Trophoblast cell (in vitro differentiated cells and primary cell): ENCODE measurements at regions not wholly inside any gene's neighbourhood (a gene's known extent, or its start where the extent isn't known, plus 50 kb on each side); places are given as distances from the start of the nearest gene placed in this dataset.
A peak's percentile ranks its signal among the peaks of the same experiment; 100 is the strongest.

Source experiments
- DNase-seq, 2 donors: peaks; one replicate each; pipeline ENCODE4 v3.0.0-alpha.2; 2016
- H2AFZ ChIP-seq: 2 replicates; pipeline ENCODE4 v1.6.1; 2013; ENCODE audit warnings: low read length, moderate library complexity, mild to moderate bottlenecking; ENCODE audit not compliant: insufficient read depth, poor library complexity
- H2AK5ac ChIP-seq: 2 replicates; pipeline ENCODE4 v1.6.1; 2013; ENCODE audit warnings: mild to moderate bottlenecking, low read length
- H2BK120ac ChIP-seq: 2 replicates; pipeline ENCODE4 v1.6.1; 2013; ENCODE audit warnings: low read length, mild to moderate bottlenecking, moderate library complexity; ENCODE audit not compliant: insufficient read depth, poor library complexity
- H2BK12ac ChIP-seq: 2 replicates; pipeline ENCODE4 v1.6.1; 2013; ENCODE audit warnings: mild to moderate bottlenecking, low read length, moderate library complexity
- H2BK5ac ChIP-seq: 2 replicates; pipeline ENCODE4 v1.6.1; 2013; ENCODE audit warnings: low read length, low read depth, moderate library complexity, mild to moderate bottlenecking; ENCODE audit not compliant: poor library complexity
- H3K14ac ChIP-seq: 2 replicates; pipeline ENCODE4 v1.6.1; 2013; ENCODE audit warnings: mild to moderate bottlenecking, low read length
- H3K18ac ChIP-seq: 2 replicates; pipeline ENCODE4 v1.6.1; 2013; ENCODE audit warnings: mild to moderate bottlenecking, low read length
- H3K23ac ChIP-seq: 2 replicates; pipeline ENCODE4 v1.6.1; 2013; ENCODE audit warnings: low read length
- H3K27ac ChIP-seq: 2 replicates; pipeline ENCODE4 v1.5.1; 2013; ENCODE audit warnings: low read depth, mild to moderate bottlenecking, inconsistent platforms, low read length, moderate library complexity
- H3K27me3 ChIP-seq: 2 replicates; pipeline ENCODE4 v1.6.1; 2013; ENCODE audit warnings: inconsistent platforms, mild to moderate bottlenecking, low read length, moderate library complexity; ENCODE audit not compliant: insufficient read depth
- H3K36me3 ChIP-seq, 2 experiments: 1 replicate in 1 of 2; 2 replicates in 1 of 2; pipeline ENCODE4 v1.6.1; 2013; ENCODE audit warnings: low read length in 2 of 2, mild to moderate bottlenecking in 2 of 2, moderate library complexity in 1 of 2; ENCODE audit not compliant: insufficient read depth in 2 of 2, control insufficient read depth in 1 of 2
- H3K4ac ChIP-seq: 2 replicates; pipeline ENCODE4 v1.6.1; 2013; ENCODE audit warnings: low read depth, mild to moderate bottlenecking, low read length, moderate library complexity
- H3K4me1 ChIP-seq, 2 experiments: 1 replicate in 1 of 2; 2 replicates in 1 of 2; pipeline ENCODE4 v1.6.1; 2013; ENCODE audit warnings: low read length in 2 of 2, mild to moderate bottlenecking in 2 of 2, moderate library complexity in 1 of 2; ENCODE audit not compliant: insufficient read depth in 2 of 2, control insufficient read depth in 1 of 2
- H3K4me2 ChIP-seq: 2 replicates; pipeline ENCODE4 v1.6.1; 2013; ENCODE audit warnings: inconsistent platforms, mild to moderate bottlenecking, low read length, moderate library complexity
- H3K4me3 ChIP-seq: 2 replicates; pipeline ENCODE4 v1.5.1; 2013; ENCODE audit warnings: mild to moderate bottlenecking, low read depth, low read length, inconsistent platforms
- H3K79me1 ChIP-seq: one replicate; pipeline ENCODE4 v1.6.1; 2013; ENCODE audit warnings: low read length
- H3K79me2 ChIP-seq: 2 replicates; pipeline ENCODE4 v1.6.1; 2013; ENCODE audit warnings: low read length, mild to moderate bottlenecking; ENCODE audit not compliant: control insufficient read depth, insufficient read depth, poor library complexity
- H3K9ac ChIP-seq: 2 replicates; pipeline ENCODE4 v1.6.1; 2013; ENCODE audit warnings: mild to moderate bottlenecking, low read length
- H3K9me3 ChIP-seq: 2 replicates; pipeline ENCODE4 v1.6.1; 2013; ENCODE audit warnings: low read depth, mild to moderate bottlenecking, control low read depth, inconsistent platforms, low read length; ENCODE audit not compliant: insufficient read depth
- H4K12ac ChIP-seq: 2 replicates; pipeline ENCODE4 v1.6.1; 2013; ENCODE audit warnings: low read depth, mild to moderate bottlenecking, low read length, moderate library complexity
- H4K8ac ChIP-seq: 2 replicates; pipeline ENCODE4 v1.6.1; 2013; ENCODE audit warnings: low read depth, mild to moderate bottlenecking, low read length, moderate library complexity
- H4K91ac ChIP-seq: one replicate; pipeline ENCODE4 v1.6.1; 2013; ENCODE audit warnings: low read depth, mild to moderate bottlenecking, low read length, moderate library complexity
- WGBS: extraction: QIAGEN DNeasy Blood & Tissue Kit; methylation state at CpG from one replicate; pipeline ENCODE4 v1.1.7; 2013; ENCODE audit warnings: missing lambda C conversion rate; ENCODE audit not compliant: insufficient read length, insufficient coverage; ENCODE audit errors: extremely low coverage; 5-methylcytosine and 5-hydroxymethylcytosine counted together

DNA sequence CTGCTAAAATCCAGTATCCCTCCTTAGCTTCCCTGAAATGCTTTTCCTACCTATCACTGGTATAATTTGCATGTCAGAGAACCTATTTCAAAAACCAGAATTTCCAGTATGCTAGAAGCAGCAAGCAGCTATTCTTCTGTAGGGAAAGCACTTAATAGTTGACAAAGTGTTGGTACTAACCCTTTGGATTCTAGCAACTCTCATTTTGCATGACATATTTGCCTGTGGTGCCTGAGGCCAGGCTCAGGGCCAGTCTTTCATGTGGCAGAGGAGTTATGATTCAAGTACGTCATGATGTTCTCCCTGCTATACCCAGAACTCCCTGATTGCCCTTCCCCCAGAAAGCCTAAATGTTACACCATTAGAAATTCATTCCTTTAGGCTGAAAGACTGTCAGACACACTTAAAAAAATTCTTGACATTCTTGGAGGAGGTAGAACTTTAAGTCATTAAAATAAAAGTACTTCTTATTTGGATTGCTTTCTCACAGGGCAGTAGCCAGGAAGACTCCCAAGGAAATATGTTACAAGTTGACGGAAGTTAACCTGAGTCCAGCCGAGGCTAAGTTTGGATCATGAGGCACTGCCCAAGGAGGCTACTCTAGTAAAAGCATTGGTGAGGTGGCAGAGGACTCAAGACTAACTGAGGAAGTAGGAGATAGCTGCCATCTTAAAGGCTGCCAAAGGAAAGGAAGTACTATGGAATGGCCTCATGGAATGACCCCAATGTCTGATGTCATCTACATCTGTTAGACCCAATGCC is 298.4 kb upstream of the SPAG17 start:
- peaks cover 3 to 6% of the 10 kb centered on the region in 2 experiments for H3K4me1 ChIP-seq
- no peak overlapping the region for H3K23ac ChIP-seq
- WGBS = no CpG with 5 or more reads among the region's 3 CpGs
- H3K9ac ChIP-seq = no peak overlapping the region
- peak overlapping the region; percentile 73 for H4K8ac ChIP-seq
- H4K91ac ChIP-seq = peak overlapping the region; percentile 89
- H3K27ac ChIP-seq = peak overlapping the region; percentile 94
- no peak overlapping the region for H3K4me2 ChIP-seq
- no peaks in the 10 kb centered on the region for H3K36me3 ChIP-seq
- peak overlapping the region; percentile 17 for H2AFZ ChIP-seq
- H3K4me3 ChIP-seq = no peak overlapping the region
- peak overlapping the region; percentile 100 for H2BK12ac ChIP-seq
- H4K12ac ChIP-seq = no peak overlapping the region
- DNase-seq = peak; percentile 94 to 96
- H2AK5ac ChIP-seq = peak overlapping the region; percentile 62
- H2BK120ac ChIP-seq = peak overlapping the region; percentile 76
- H3K79me1 ChIP-seq = peaks cover 4% of the 10 kb centered on the region
- H3K9me3 ChIP-seq = no peaks in the 10 kb centered on the region
- H3K79me2 ChIP-seq = peaks cover 2% of the 10 kb centered on the region
- H3K4ac ChIP-seq = peak overlapping the region; percentile 69
- peak overlapping the region; percentile 23 for H3K18ac ChIP-seq
- no peaks in the 10 kb centered on the region for H3K27me3 ChIP-seq
- peak overlapping the region; percentile 79 for H3K14ac ChIP-seq
- peak overlapping the region; percentile 81 for H2BK5ac ChIP-seq

DNA sequence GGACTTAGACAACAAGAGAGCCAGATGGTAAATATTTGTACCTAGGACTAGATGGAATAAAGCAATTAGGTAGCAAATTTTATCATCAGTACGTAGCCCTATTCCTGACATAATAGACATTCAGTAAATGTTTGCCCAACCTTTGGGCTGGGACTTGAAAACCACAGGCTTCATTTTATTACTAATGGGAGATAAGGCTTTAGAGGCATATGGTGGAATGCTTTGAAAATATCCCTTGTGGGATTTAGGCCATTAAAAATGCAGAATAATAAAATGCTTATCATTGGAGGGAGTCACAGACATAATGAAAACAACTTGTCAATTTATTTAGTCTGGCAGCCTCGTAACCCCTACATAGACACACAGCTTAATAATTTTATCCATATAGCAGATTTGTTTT is 296.1 kb upstream of the SPAG17 start:
- Histone ChIP-seq H3K23ac (no peak overlapping the region), H2AFZ (no peak overlapping the region), H3K4me2 (no peak overlapping the region), H2BK120ac (no peak overlapping the region), H2BK5ac (no peak overlapping the region), H2AK5ac (no peak overlapping the region), H4K91ac (no peak overlapping the region), H3K18ac (no peak overlapping the region), H3K79me2 (peaks cover 2% of the 10 kb centered on the region), H3K27ac (no peak overlapping the region), H3K4me3 (no peak overlapping the region), H3K9me3 (no peaks in the 10 kb centered on the region), H3K4me1 (peaks cover 3 to 6% of the 10 kb centered on the region in 2 experiments), H3K4ac (no peak overlapping the region), H4K8ac (no peak overlapping the region), H4K12ac (no peak overlapping the region), H3K36me3 (no peaks in the 10 kb centered on the region), H2BK12ac (no peak overlapping the region), H3K9ac (no peak overlapping the region), H3K27me3 (no peaks in the 10 kb centered on the region), H3K79me1 (peaks cover 4% of the 10 kb centered on the region), H3K14ac (no peak overlapping the region)
- DNase-seq = peak; percentile 28 to 61
- WGBS = no CpG with 5 or more reads among the region's 2 CpGs

DNA sequence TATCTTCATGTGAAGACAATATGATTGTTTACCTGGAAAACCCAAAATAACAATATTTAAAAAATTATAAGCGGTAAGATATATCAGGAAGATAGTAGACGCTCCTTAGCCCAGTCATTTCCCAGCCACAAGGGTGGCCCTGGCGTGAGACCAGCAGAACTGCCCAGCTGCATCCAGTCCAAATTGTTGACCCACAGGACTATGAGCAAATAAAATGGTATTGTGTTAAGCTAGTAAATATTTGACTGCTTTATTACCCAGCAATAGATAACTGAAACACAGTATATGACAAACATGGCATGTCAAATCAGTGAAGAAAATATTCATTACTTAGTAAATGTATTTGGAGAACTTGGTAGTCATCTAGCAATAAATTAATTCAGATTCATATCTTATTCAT is 294.3 kb upstream of the SPAG17 start:
- Histone ChIP-seq H3K4ac (no peak overlapping the region), H3K4me3 (no peak overlapping the region), H4K12ac (no peak overlapping the region), H3K27me3 (no peaks in the 10 kb centered on the region), H2AFZ (no peak overlapping the region), H3K23ac (no peak overlapping the region), H3K79me1 (peaks cover 4% of the 10 kb centered on the region), H3K4me2 (no peak overlapping the region), H3K27ac (no peak overlapping the region), H3K14ac (no peak overlapping the region), H3K9me3 (peaks cover 2% of the 10 kb centered on the region), H3K18ac (no peak overlapping the region), H3K4me1 (peaks cover 3 to 6% of the 10 kb centered on the region in 2 experiments), H3K9ac (no peak overlapping the region), H2BK12ac (no peak overlapping the region), H3K36me3 (no peaks in the 10 kb centered on the region), H4K91ac (no peak overlapping the region), H2AK5ac (no peak overlapping the region), H3K79me2 (peaks cover 2% of the 10 kb centered on the region), H4K8ac (no peak overlapping the region), H2BK5ac (no peak overlapping the region), H2BK120ac (no peak overlapping the region)
- no CpG with 5 or more reads among the region's 3 CpGs for WGBS
- no peak for DNase-seq

DNA sequence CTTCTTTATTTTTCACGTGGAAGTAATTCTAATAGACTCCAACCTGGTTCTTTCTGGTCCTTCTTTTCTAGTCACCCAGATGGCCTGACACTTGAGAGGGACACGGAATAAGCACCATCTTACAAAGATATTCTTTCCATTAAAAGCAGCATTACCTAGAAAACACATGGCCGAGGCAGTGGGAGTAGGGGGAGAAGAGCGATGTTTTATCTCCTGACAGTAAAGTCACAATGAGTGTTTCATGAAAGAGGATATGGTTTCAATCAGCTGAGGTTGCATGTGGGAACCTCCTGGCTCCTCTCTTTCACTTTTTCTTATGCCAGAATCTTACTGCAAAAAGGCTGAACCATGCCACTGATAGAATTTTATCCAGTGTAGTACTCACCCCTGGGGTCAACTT is 288.8 kb upstream of the SPAG17 start:
- H3K9me3 ChIP-seq = peaks cover 2% of the 10 kb centered on the region
- no peak overlapping the region for H2BK5ac ChIP-seq

More for the DNA sequence above, 288.8 kb upstream of the SPAG17 start:
- H3K9ac ChIP-seq = no peak overlapping the region
- no peak overlapping the region for H3K4me2 ChIP-seq
- H3K79me1 ChIP-seq = no peaks in the 10 kb centered on the region
- H3K27me3 ChIP-seq = no peaks in the 10 kb centered on the region
- no peak overlapping the region for H4K8ac ChIP-seq
- DNase-seq = no peak
- H3K79me2 ChIP-seq = no peaks in the 10 kb centered on the region
- H3K14ac ChIP-seq = no peak overlapping the region
- no peak overlapping the region for H2BK12ac ChIP-seq
- no peak overlapping the region for H3K4me3 ChIP-seq
- H2AFZ ChIP-seq = no peak overlapping the region
- no peak overlapping the region for H3K4ac ChIP-seq
- no peaks in the 10 kb centered on the region for H3K4me1 ChIP-seq
- no peak overlapping the region for H3K23ac ChIP-seq
- H3K36me3 ChIP-seq = no peaks in the 10 kb centered on the region
- no peak overlapping the region for H2AK5ac ChIP-seq
- WGBS = no CpG with 5 or more reads among the region's 4 CpGs
- no peak overlapping the region for H3K18ac ChIP-seq
- no peak overlapping the region for H2BK120ac ChIP-seq
- no peak overlapping the region for H3K27ac ChIP-seq
- H4K12ac ChIP-seq = no peak overlapping the region
- no peak overlapping the region for H4K91ac ChIP-seq
